GM23338 (cell line): ENCODE measurements at regions not wholly inside any gene's neighbourhood (a gene's known extent, or its start where the extent isn't known, plus 50 kb on each side); places are given as distances from the start of the nearest gene placed in this dataset.

Experiments used
- ATAC-seq: fragments of 200-7000 bp; cut with Tn5 transposase; 3 replicates; pipeline ENCODE4 v1.9.1; 2020
- DNase-seq: peaks from one replicate; pipeline ENCODE4 v3.0.0-alpha.2; 2015; ENCODE audit warnings: low spot score
- H2AFZ ChIP-seq: fragments of 200-600 bp; sonication (generic); 2 replicates; pipeline ENCODE4 v1.8.0; 2016; ENCODE audit warnings: antibody characterized with exemption, mild to moderate bottlenecking, moderate library complexity
- H3F3A ChIP-seq: fragments of 200-600 bp; sonication (generic); replicated peaks from 2 replicates; pipeline ENCODE4 v1.8.0; 2017; ENCODE audit warnings: antibody characterized with exemption, mixed run types, low read depth
- H3K27ac ChIP-seq: fragments of 200-600 bp; sonication (generic); 2 replicates; pipeline ENCODE4 v1.6.1; 2016; ENCODE audit warnings: low read depth
- H3K27me3 ChIP-seq: fragments of 200-600 bp; sonication (generic); 2 replicates; pipeline ENCODE4 v1.8.0; 2016; ENCODE audit warnings: mild to moderate bottlenecking, mixed run types, moderate library complexity; ENCODE audit not compliant: insufficient read depth
- H3K36me3 ChIP-seq: fragments of 200-600 bp; sonication (generic); 2 replicates; pipeline ENCODE4 v1.8.0; 2016; ENCODE audit warnings: mild to moderate bottlenecking; ENCODE audit not compliant: insufficient read depth
- H3K4me1 ChIP-seq: fragments of 200-600 bp; sonication (generic); 2 replicates; pipeline ENCODE4 v1.8.0; 2016; ENCODE audit warnings: mild to moderate bottlenecking, moderate library complexity; ENCODE audit not compliant: insufficient read depth
- H3K4me2 ChIP-seq: fragments of 200-600 bp; sonication (generic); 2 replicates; pipeline ENCODE4 v1.7.1; 2017; ENCODE audit warnings: mixed run types
- H3K4me3 ChIP-seq: fragments of 200-600 bp; sonication (generic); 2 replicates; pipeline ENCODE4 v1.6.1; 2016; ENCODE audit warnings: mixed run types
- H3K79me2 ChIP-seq: fragments of 200-600 bp; sonication (generic); replicated peaks from 2 replicates; pipeline ENCODE4 v1.8.0; 2017; ENCODE audit warnings: mild to moderate bottlenecking; ENCODE audit not compliant: insufficient read depth
- H3K9me2 ChIP-seq: fragments of 200-600 bp; sonication (generic); 2 replicates; pipeline ENCODE4 v1.8.0; 2017; ENCODE audit not compliant: insufficient read depth
- H4K20me1 ChIP-seq: fragments of 200-600 bp; sonication (generic); replicated peaks from 2 replicates; pipeline ENCODE4 v1.8.0; 2017; ENCODE audit warnings: mild to moderate bottlenecking; ENCODE audit not compliant: insufficient read depth
- H3K27ac Mint-ChIP-seq: 2 replicates; pipeline ENCODE4 v1.8.0; 2020; ENCODE audit warnings: inconsistent platforms, mild to moderate bottlenecking, moderate library complexity, mixed read lengths
- H3K27me3 Mint-ChIP-seq: 3 replicates; pipeline ENCODE4 v1.8.0; 2022; ENCODE audit warnings: low read depth, mild to moderate bottlenecking, moderate library complexity, mixed read lengths, inconsistent platforms; ENCODE audit not compliant: insufficient read depth, poor library complexity
- H3K36me3 Mint-ChIP-seq: 3 replicates; pipeline ENCODE4 v1.8.0; 2021; ENCODE audit warnings: low read depth, mild to moderate bottlenecking, inconsistent platforms, moderate library complexity, mixed read lengths
- H3K4me1 Mint-ChIP-seq: 3 replicates; pipeline ENCODE4 v1.8.0; 2020; ENCODE audit warnings: mild to moderate bottlenecking, inconsistent platforms, mixed read lengths
- H3K4me3 Mint-ChIP-seq: 3 replicates; pipeline ENCODE4 v1.8.0; 2021; ENCODE audit warnings: moderate library complexity, mild to moderate bottlenecking, inconsistent platforms, mixed read lengths
- H3K9me3 Mint-ChIP-seq: 3 replicates; pipeline ENCODE4 v1.8.0; 2020; ENCODE audit warnings: moderate library complexity, mild to moderate bottlenecking, inconsistent platforms, mixed read lengths
- CREB1 ChIP-seq: fragments of 250-450 bp; sonication (Bioruptor Pico); IDR thresholded peaks from 2 replicates; pipeline ENCODE4 v1.5.0; 2020; ENCODE audit warnings: low read depth, mild to moderate bottlenecking, moderate library complexity
- EZH2 ChIP-seq: fragments of 200-600 bp; sonication (generic); IDR thresholded peaks from one replicate; pipeline ENCODE4 v1.8.0; 2017; ENCODE audit warnings: antibody characterized with exemption, mild to moderate bottlenecking, low read depth; ENCODE audit not compliant: unreplicated experiment
- EZH2phosphoT487 ChIP-seq: fragments of 200-600 bp; sonication (generic); IDR thresholded peaks from one replicate; pipeline ENCODE4 v1.8.1; 2018; ENCODE audit warnings: antibody characterized with exemption; ENCODE audit not compliant: unreplicated experiment
- NANOG ChIP-seq: IDR thresholded peaks from 2 replicates; pipeline ENCODE4 v1.6.1; 2016; ENCODE audit warnings: antibody characterized with exemption, borderline replicate concordance
- STAT1 ChIP-seq: IDR thresholded peaks from one replicate; pipeline ENCODE4 v1.6.1; 2016; ENCODE audit warnings: antibody characterized with exemption; ENCODE audit not compliant: unreplicated experiment
- ZNF331 ChIP-seq: fragments of 250-450 bp; sonication (Bioruptor Pico); IDR thresholded peaks from 2 replicates; pipeline ENCODE4 v1.5.0; 2020; ENCODE audit warnings: low read depth, mild to moderate bottlenecking, moderate library complexity
- TF ChIP-seq, protein P1 (sequence below), 2 experiments: fragments of 200-600 bp in 1 of 2; sonication (generic) in 1 of 2; conservative IDR thresholded peaks; 2 replicates each; pipeline versions ENCODE4 v1.5.1 to v1.6.1; 2016 to 2017; ENCODE audit warnings: antibody characterized with exemption in 2 of 2, low read depth in 2 of 2, mild to moderate bottlenecking in 2 of 2, moderate library complexity in 1 of 2
- TF ChIP-seq, protein P2 (sequence below): IDR thresholded peaks from 2 replicates; pipeline ENCODE4 v1.6.1; 2016; ENCODE audit warnings: antibody characterized with exemption
- TF ChIP-seq, protein P3 (sequence below): IDR thresholded peaks from one replicate; pipeline ENCODE4 v1.6.1; 2018; ENCODE audit warnings: antibody characterized with exemption; ENCODE audit not compliant: unreplicated experiment

DNA sequence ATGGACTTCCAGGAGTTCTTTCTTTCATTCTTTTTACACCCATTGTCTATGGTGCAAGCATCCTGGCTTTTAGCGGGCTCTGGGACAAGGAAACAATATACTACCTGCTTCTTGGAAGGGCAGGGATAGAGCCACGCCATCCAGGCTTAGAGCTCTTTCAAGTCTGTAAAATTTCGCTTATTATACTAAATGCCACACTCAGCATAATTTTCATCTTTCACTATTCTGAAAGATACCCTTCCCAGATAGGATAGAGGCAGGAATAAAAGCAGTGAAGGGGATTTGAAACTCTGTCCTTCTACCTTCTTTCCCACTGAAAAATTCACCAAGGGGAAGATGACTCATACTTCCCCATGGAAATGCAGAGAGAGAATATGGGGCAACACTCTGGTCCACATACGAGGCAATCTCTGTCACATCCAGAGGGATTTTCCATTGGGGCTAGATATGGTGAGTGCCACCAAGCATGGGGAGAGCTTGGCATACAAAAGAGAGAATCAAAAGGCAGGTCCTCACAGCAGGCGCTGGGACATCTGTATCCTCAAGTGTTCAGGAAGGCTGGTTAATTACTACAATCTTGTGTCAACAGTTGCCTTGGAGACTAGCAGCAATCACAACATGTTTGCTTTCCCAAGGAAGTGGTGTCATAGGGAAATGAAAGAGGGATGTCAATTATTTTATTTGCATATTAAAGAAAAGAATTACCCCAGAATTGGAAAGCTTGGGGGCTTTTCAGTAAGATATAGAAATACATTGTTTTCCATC, 127.6 kb downstream of the TDRD15 start:
- no peaks in the 10 kb centered on the region for H3K36me3 Mint-ChIP-seq
- ATAC-seq, result no peak

More for the DNA sequence above, 127.6 kb downstream of the TDRD15 start:
- Histone ChIP-seq H3K9me2 (no peaks in the 10 kb centered on the region), H3F3A (no peaks in the 10 kb centered on the region), H3K79me2 (no peaks in the 10 kb centered on the region), H3K27me3 (no peaks in the 10 kb centered on the region), H3K4me3 (no peak overlapping the region), H2AFZ (no peak overlapping the region), H3K27ac (no peak overlapping the region), H3K4me2 (no peak overlapping the region), H3K4me1 (no peaks in the 10 kb centered on the region), H4K20me1 (no peaks in the 10 kb centered on the region), H3K36me3 (no peaks in the 10 kb centered on the region)
- TF ChIP-seq, protein P1, sequence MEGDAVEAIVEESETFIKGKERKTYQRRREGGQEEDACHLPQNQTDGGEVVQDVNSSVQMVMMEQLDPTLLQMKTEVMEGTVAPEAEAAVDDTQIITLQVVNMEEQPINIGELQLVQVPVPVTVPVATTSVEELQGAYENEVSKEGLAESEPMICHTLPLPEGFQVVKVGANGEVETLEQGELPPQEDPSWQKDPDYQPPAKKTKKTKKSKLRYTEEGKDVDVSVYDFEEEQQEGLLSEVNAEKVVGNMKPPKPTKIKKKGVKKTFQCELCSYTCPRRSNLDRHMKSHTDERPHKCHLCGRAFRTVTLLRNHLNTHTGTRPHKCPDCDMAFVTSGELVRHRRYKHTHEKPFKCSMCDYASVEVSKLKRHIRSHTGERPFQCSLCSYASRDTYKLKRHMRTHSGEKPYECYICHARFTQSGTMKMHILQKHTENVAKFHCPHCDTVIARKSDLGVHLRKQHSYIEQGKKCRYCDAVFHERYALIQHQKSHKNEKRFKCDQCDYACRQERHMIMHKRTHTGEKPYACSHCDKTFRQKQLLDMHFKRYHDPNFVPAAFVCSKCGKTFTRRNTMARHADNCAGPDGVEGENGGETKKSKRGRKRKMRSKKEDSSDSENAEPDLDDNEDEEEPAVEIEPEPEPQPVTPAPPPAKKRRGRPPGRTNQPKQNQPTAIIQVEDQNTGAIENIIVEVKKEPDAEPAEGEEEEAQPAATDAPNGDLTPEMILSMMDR (conservative IDR thresholded peaks at IDR 0.05; ENCODE audit: low read depth in 2 of 2), result no peak
- TF ChIP-seq ZNF331 (CRISPR knock-in tag) (no peak), CREB1 (CRISPR knock-in tag) (no peak), EZH2phosphoT487 (no peak), NANOG (no peak), STAT1 (no peak), EZH2 (no peak)
- TF ChIP-seq, protein P2, sequence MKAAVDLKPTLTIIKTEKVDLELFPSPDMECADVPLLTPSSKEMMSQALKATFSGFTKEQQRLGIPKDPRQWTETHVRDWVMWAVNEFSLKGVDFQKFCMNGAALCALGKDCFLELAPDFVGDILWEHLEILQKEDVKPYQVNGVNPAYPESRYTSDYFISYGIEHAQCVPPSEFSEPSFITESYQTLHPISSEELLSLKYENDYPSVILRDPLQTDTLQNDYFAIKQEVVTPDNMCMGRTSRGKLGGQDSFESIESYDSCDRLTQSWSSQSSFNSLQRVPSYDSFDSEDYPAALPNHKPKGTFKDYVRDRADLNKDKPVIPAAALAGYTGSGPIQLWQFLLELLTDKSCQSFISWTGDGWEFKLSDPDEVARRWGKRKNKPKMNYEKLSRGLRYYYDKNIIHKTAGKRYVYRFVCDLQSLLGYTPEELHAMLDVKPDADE, result no peak
- TF ChIP-seq, protein P3, sequence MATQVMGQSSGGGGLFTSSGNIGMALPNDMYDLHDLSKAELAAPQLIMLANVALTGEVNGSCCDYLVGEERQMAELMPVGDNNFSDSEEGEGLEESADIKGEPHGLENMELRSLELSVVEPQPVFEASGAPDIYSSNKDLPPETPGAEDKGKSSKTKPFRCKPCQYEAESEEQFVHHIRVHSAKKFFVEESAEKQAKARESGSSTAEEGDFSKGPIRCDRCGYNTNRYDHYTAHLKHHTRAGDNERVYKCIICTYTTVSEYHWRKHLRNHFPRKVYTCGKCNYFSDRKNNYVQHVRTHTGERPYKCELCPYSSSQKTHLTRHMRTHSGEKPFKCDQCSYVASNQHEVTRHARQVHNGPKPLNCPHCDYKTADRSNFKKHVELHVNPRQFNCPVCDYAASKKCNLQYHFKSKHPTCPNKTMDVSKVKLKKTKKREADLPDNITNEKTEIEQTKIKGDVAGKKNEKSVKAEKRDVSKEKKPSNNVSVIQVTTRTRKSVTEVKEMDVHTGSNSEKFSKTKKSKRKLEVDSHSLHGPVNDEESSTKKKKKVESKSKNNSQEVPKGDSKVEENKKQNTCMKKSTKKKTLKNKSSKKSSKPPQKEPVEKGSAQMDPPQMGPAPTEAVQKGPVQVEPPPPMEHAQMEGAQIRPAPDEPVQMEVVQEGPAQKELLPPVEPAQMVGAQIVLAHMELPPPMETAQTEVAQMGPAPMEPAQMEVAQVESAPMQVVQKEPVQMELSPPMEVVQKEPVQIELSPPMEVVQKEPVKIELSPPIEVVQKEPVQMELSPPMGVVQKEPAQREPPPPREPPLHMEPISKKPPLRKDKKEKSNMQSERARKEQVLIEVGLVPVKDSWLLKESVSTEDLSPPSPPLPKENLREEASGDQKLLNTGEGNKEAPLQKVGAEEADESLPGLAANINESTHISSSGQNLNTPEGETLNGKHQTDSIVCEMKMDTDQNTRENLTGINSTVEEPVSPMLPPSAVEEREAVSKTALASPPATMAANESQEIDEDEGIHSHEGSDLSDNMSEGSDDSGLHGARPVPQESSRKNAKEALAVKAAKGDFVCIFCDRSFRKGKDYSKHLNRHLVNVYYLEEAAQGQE, result no peak
- no peak overlapping the region for H3K27ac Mint-ChIP-seq
- peaks cover 3% of the 10 kb centered on the region for H3K27me3 Mint-ChIP-seq
- H3K4me3 Mint-ChIP-seq, result no peak overlapping the region
- no peaks in the 10 kb centered on the region for H3K9me3 Mint-ChIP-seq
- H3K4me1 Mint-ChIP-seq, result peaks cover 12% of the 10 kb centered on the region; the same call in 2 of the 3 replicates
- DNase-seq, result peak; percentile 10
